ENCODE measurements at regions not wholly inside any gene's neighbourhood (a gene's known extent, or its start where the extent isn't known, plus 50 kb on each side); places are given as distances from the start of the nearest gene placed in this dataset.

DNA sequence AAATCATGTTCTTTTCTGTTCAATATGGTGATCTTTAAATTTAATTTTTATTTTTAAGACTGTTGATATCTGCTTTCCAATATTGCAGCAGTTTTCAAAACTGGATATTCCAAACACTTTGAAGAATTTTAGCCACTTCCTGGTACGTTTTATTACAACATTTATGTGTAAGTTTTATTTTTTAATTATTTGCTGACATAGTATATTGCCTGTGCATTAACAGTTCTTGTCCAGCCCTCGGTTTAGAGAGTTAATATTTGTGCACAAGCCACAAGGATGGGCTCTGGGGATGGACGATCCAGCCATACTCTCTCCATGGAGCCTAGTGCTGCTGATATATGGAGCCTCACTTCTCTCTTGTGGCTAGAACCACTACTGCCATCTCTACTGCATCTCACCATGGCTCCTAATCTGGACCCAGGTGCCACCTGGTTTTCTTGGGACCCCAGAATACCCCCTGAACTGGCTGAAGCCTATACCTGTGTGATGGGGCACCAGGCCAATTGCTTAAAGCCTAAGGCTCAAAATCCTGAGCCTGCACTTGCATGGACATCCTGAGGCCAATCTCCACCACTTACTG, 262.5 kb downstream of the RASSF9 start:
- H4K20me1 ChIP-seq (ENCODE audit: low read depth), result no peaks in the 10 kb centered on the region
- H3F3A ChIP-seq (ENCODE audit: low read depth), result no peaks in the 10 kb centered on the region
- no peaks in the 10 kb centered on the region for H3K27me3 ChIP-seq
- H3K36me3 Mint-ChIP-seq, result no peaks in the 10 kb centered on the region
- H3K27me3 Mint-ChIP-seq (ENCODE audit: insufficient read depth, low read depth), result no peaks in the 10 kb centered on the region
- DNase-seq (ENCODE audit: low spot score), result no peak
- no peak overlapping the region for H3K4me3 Mint-ChIP-seq
- H3K9me3 ChIP-seq (ENCODE audit: low read depth), result no peaks in the 10 kb centered on the region
- no peak overlapping the region for H3K9ac ChIP-seq
- H3K27ac ChIP-seq, result no peak overlapping the region
- no peaks in the 10 kb centered on the region for H3K4me1 Mint-ChIP-seq
- no peaks in the 10 kb centered on the region for H3K4me1 ChIP-seq
- H3K4me3 ChIP-seq, result no peak overlapping the region
- no peaks in the 10 kb centered on the region for H3K36me3 ChIP-seq
- no peak overlapping the region for H3K4me2 ChIP-seq
- H3K27ac Mint-ChIP-seq, result no peak overlapping the region
- TF ChIP-seq EZH2 (IDR thresholded peaks at IDR 0.05) (no peak), EZH2phosphoT487 (IDR thresholded peaks at IDR 0.05) (no peak)
- TF ChIP-seq, protein P1, sequence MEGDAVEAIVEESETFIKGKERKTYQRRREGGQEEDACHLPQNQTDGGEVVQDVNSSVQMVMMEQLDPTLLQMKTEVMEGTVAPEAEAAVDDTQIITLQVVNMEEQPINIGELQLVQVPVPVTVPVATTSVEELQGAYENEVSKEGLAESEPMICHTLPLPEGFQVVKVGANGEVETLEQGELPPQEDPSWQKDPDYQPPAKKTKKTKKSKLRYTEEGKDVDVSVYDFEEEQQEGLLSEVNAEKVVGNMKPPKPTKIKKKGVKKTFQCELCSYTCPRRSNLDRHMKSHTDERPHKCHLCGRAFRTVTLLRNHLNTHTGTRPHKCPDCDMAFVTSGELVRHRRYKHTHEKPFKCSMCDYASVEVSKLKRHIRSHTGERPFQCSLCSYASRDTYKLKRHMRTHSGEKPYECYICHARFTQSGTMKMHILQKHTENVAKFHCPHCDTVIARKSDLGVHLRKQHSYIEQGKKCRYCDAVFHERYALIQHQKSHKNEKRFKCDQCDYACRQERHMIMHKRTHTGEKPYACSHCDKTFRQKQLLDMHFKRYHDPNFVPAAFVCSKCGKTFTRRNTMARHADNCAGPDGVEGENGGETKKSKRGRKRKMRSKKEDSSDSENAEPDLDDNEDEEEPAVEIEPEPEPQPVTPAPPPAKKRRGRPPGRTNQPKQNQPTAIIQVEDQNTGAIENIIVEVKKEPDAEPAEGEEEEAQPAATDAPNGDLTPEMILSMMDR (IDR thresholded peaks at IDR 0.05), result no peak
- no peak overlapping the region for H2AFZ ChIP-seq (replicated peaks)
- H3K79me2 ChIP-seq (ENCODE audit: low read depth), result no peaks in the 10 kb centered on the region
- H3K9me3 Mint-ChIP-seq, result no peaks in the 10 kb centered on the region

GRCh38 chr12:85574291-85574690, 261.9 kb downstream of the RASSF9 start:
- no peak for DNase-seq (ENCODE audit: low spot score)
- no peak overlapping the region for H3K4me3 ChIP-seq
- no peak overlapping the region for H3K27ac ChIP-seq
- no peaks in the 10 kb centered on the region for H3K79me2 ChIP-seq (ENCODE audit: low read depth)
- Mint-ChIP-seq H3K27ac (no peak overlapping the region), H3K9me3 (no peaks in the 10 kb centered on the region), H3K36me3 (no peaks in the 10 kb centered on the region), H3K4me3 (no peak overlapping the region), H3K4me1 (no peaks in the 10 kb centered on the region), H3K27me3 (ENCODE audit: insufficient read depth, low read depth) (no peaks in the 10 kb centered on the region)
- no peak overlapping the region for H3K4me2 ChIP-seq
- no peaks in the 10 kb centered on the region for H3K4me1 ChIP-seq
- H4K20me1 ChIP-seq (ENCODE audit: low read depth), result no peaks in the 10 kb centered on the region
- H3K36me3 ChIP-seq, result no peaks in the 10 kb centered on the region
- no peak overlapping the region for H3K9ac ChIP-seq
- no peaks in the 10 kb centered on the region for H3K9me3 ChIP-seq (ENCODE audit: low read depth)
- H2AFZ ChIP-seq (replicated peaks), result no peak overlapping the region
- TF ChIP-seq, protein P1 (IDR thresholded peaks at IDR 0.05), result no peak
- TF ChIP-seq EZH2 (IDR thresholded peaks at IDR 0.05) (no peak), EZH2phosphoT487 (IDR thresholded peaks at IDR 0.05) (no peak)
- no peaks in the 10 kb centered on the region for H3K27me3 ChIP-seq
- H3F3A ChIP-seq (ENCODE audit: low read depth), result no peaks in the 10 kb centered on the region

- H2AFZ ChIP-seq (replicated peaks), result peak overlapping the region; percentile 95
- Mint-ChIP-seq H3K27ac (no peak overlapping the region), H3K4me3 (no peak overlapping the region)
Measured at GRCh38 chr12:85575120-85576096, 260.8 kb downstream of the RASSF9 start.

More at GRCh38 chr12:85575120-85576096, 260.8 kb downstream of the RASSF9 start:
- Mint-ChIP-seq H3K4me1 (no peaks in the 10 kb centered on the region), H3K36me3 (no peaks in the 10 kb centered on the region), H3K9me3 (no peaks in the 10 kb centered on the region), H3K27me3 (ENCODE audit: insufficient read depth, low read depth) (no peaks in the 10 kb centered on the region)
- TF ChIP-seq, protein P1 (IDR thresholded peaks at IDR 0.05), result peak; percentile 78
- TF ChIP-seq EZH2phosphoT487 (IDR thresholded peaks at IDR 0.05) (no peak), EZH2 (IDR thresholded peaks at IDR 0.05) (no peak)
- no peaks in the 10 kb centered on the region for H4K20me1 ChIP-seq (ENCODE audit: low read depth)
- no peak overlapping the region for H3K4me3 ChIP-seq
- no peak overlapping the region for H3K9ac ChIP-seq
- DNase-seq (ENCODE audit: low spot score), result peak; percentile 74
- H3K9me3 ChIP-seq (ENCODE audit: low read depth), result no peaks in the 10 kb centered on the region
- H3K27ac ChIP-seq, result no peak overlapping the region
- H3K79me2 ChIP-seq (ENCODE audit: low read depth), result no peaks in the 10 kb centered on the region
- H3K27me3 ChIP-seq, result no peaks in the 10 kb centered on the region
- no peak overlapping the region for H3K4me2 ChIP-seq
- no peaks in the 10 kb centered on the region for H3F3A ChIP-seq (ENCODE audit: low read depth)
- no peaks in the 10 kb centered on the region for H3K4me1 ChIP-seq
- H3K36me3 ChIP-seq, result no peaks in the 10 kb centered on the region

Data from neural progenitor cell (in vitro differentiated cells).